ENCODE measurements at regions not wholly inside any gene's neighbourhood (a gene's known extent, or its start where the extent isn't known, plus 50 kb on each side); places are given as distances from the start of the nearest gene placed in this dataset.

GRCh38 chr6:105851113-105851580 is 235.0 kb upstream of the PRDM1 start:
- Histone ChIP-seq H3K4me3 (ENCODE audit: insufficient read depth, low read depth, low read length) (no peak overlapping the region), H4K20me1 (ENCODE audit: insufficient read depth, low read length) (no peaks in the 10 kb centered on the region), H3K4me2 (ENCODE audit: low read length) (no peak overlapping the region), H3K27ac (ENCODE audit: low read depth, low read length) (no peak overlapping the region), H3K79me2 (ENCODE audit: insufficient read depth, low read length) (no peaks in the 10 kb centered on the region), H3K4me1 (ENCODE audit: insufficient read depth, low read length) (no peaks in the 10 kb centered on the region), H3K9me3 (ENCODE audit: insufficient read depth, low read depth, low read length) (no peaks in the 10 kb centered on the region), H3K9ac (ENCODE audit: low read length) (no peak overlapping the region), H3K27me3 (ENCODE audit: insufficient read depth, low read length) (no peaks in the 10 kb centered on the region), H2AFZ (ENCODE audit: low read depth, low read length) (no peak overlapping the region), H3K36me3 (ENCODE audit: insufficient read depth, low read length) (no peaks in the 10 kb centered on the region)
- DNase-seq (ENCODE audit: low read depth), result peak; percentile 20
- no peak overlapping the region for H3K27ac Mint-ChIP-seq (ENCODE audit: unreplicated experiment)
- H3K4me3 Mint-ChIP-seq (ENCODE audit: unreplicated experiment), result no peak overlapping the region
- TF ChIP-seq EZH2 (IDR thresholded peaks at IDR 0.05; ENCODE audit: insufficient read depth, low read length), result no peak
- TF ChIP-seq CTCF (IDR thresholded peaks at IDR 0.05; ENCODE audit: insufficient read depth, low read depth, low read length), result no peak
- no peaks in the 10 kb centered on the region for H3K27me3 Mint-ChIP-seq (ENCODE audit: low read depth, unreplicated experiment)
- no peaks in the 10 kb centered on the region for H3K36me3 Mint-ChIP-seq (ENCODE audit: low read depth, unreplicated experiment)
- H3K9me3 Mint-ChIP-seq (ENCODE audit: unreplicated experiment), result peaks cover 4% of the 10 kb centered on the region
- peaks cover 8% of the 10 kb centered on the region for H3K4me1 Mint-ChIP-seq (ENCODE audit: low read depth, unreplicated experiment)
- FAIRE-seq, result no peak

GRCh38 chr6:105850261-105851112 is 235.6 kb upstream of the PRDM1 start:
- H3K27me3 ChIP-seq (ENCODE audit: insufficient read depth, low read length), result no peaks in the 10 kb centered on the region
- no peak for FAIRE-seq
- H3K9ac ChIP-seq (ENCODE audit: low read length), result no peak overlapping the region
- H3K4me2 ChIP-seq (ENCODE audit: low read length), result no peak overlapping the region
- Mint-ChIP-seq H3K27ac (ENCODE audit: unreplicated experiment) (no peak overlapping the region), H3K4me1 (ENCODE audit: low read depth, unreplicated experiment) (peaks cover 8% of the 10 kb centered on the region), H3K27me3 (ENCODE audit: low read depth, unreplicated experiment) (no peaks in the 10 kb centered on the region), H3K4me3 (ENCODE audit: unreplicated experiment) (no peak overlapping the region), H3K9me3 (ENCODE audit: unreplicated experiment) (peaks cover 3% of the 10 kb centered on the region), H3K36me3 (ENCODE audit: low read depth, unreplicated experiment) (no peaks in the 10 kb centered on the region)
- H4K20me1 ChIP-seq (ENCODE audit: insufficient read depth, low read length), result no peaks in the 10 kb centered on the region
- no peak overlapping the region for H3K27ac ChIP-seq (ENCODE audit: low read depth, low read length)
- H3K4me3 ChIP-seq (ENCODE audit: insufficient read depth, low read depth, low read length), result no peak overlapping the region
- no peaks in the 10 kb centered on the region for H3K4me1 ChIP-seq (ENCODE audit: insufficient read depth, low read length)
- H3K79me2 ChIP-seq (ENCODE audit: insufficient read depth, low read length), result no peaks in the 10 kb centered on the region
- no peaks in the 10 kb centered on the region for H3K9me3 ChIP-seq (ENCODE audit: insufficient read depth, low read depth, low read length)
- no peak for TF ChIP-seq CTCF (IDR thresholded peaks at IDR 0.05; ENCODE audit: insufficient read depth, low read depth, low read length)
- TF ChIP-seq EZH2 (IDR thresholded peaks at IDR 0.05; ENCODE audit: insufficient read depth, low read length), result no peak
- no peaks in the 10 kb centered on the region for H3K36me3 ChIP-seq (ENCODE audit: insufficient read depth, low read length)
- DNase-seq (ENCODE audit: low read depth), result no peak
- H2AFZ ChIP-seq (ENCODE audit: low read depth, low read length), result peak overlapping the region; percentile 24

GRCh38 chr6:105849746-105850145 is 236.4 kb upstream of the PRDM1 start:
- Mint-ChIP-seq H3K4me1 (ENCODE audit: low read depth, unreplicated experiment) (peaks cover 8% of the 10 kb centered on the region), H3K4me3 (ENCODE audit: unreplicated experiment) (no peak overlapping the region), H3K36me3 (ENCODE audit: low read depth, unreplicated experiment) (no peaks in the 10 kb centered on the region), H3K9me3 (ENCODE audit: unreplicated experiment) (no peaks in the 10 kb centered on the region), H3K27me3 (ENCODE audit: low read depth, unreplicated experiment) (no peaks in the 10 kb centered on the region), H3K27ac (ENCODE audit: unreplicated experiment) (peak overlapping the region; percentile 63)
- Histone ChIP-seq H3K27ac (ENCODE audit: low read depth, low read length) (no peak overlapping the region), H3K36me3 (ENCODE audit: insufficient read depth, low read length) (no peaks in the 10 kb centered on the region), H3K4me2 (ENCODE audit: low read length) (no peak overlapping the region), H4K20me1 (ENCODE audit: insufficient read depth, low read length) (no peaks in the 10 kb centered on the region), H2AFZ (ENCODE audit: low read depth, low read length) (no peak overlapping the region), H3K4me3 (ENCODE audit: insufficient read depth, low read depth, low read length) (no peak overlapping the region), H3K4me1 (ENCODE audit: insufficient read depth, low read length) (no peaks in the 10 kb centered on the region), H3K79me2 (ENCODE audit: insufficient read depth, low read length) (no peaks in the 10 kb centered on the region), H3K9ac (ENCODE audit: low read length) (no peak overlapping the region), H3K9me3 (ENCODE audit: insufficient read depth, low read depth, low read length) (no peaks in the 10 kb centered on the region), H3K27me3 (ENCODE audit: insufficient read depth, low read length) (no peaks in the 10 kb centered on the region)
- FAIRE-seq (no peak), DNase-seq (ENCODE audit: low read depth) (peak; percentile 11)
- no peak for TF ChIP-seq CTCF (IDR thresholded peaks at IDR 0.05; ENCODE audit: insufficient read depth, low read depth, low read length)
- TF ChIP-seq EZH2 (IDR thresholded peaks at IDR 0.05; ENCODE audit: insufficient read depth, low read length), result no peak
